ENCODE measurements at regions not wholly inside any gene's neighbourhood (a gene's known extent, or its start where the extent isn't known, plus 50 kb on each side); places are given as distances from the start of the nearest gene placed in this dataset.
"Not testable (repeated sequence)": the region's sequence is repeated elsewhere in the genome, so short reads cannot be mapped to it uniquely, and the experiment has no call there.

- Mint-ChIP-seq H3K4me1 (peaks cover 6% of the 10 kb centered on the region), H3K27me3 (ENCODE audit: low read depth) (peaks cover 18% of the 10 kb centered on the region), H3K9me3 (peaks cover 4% of the 10 kb centered on the region), H3K4me3 (no peak overlapping the region), H3K27ac (ENCODE audit: unreplicated experiment) (no peak overlapping the region), H3K36me3 (ENCODE audit: low read depth) (no peaks in the 10 kb centered on the region)
- peak; percentile 86 for TF ChIP-seq CTCF (conservative IDR thresholded peaks at IDR 0.05)
- peak; percentile 47 for DNase-seq (ENCODE audit: low read depth, low spot score)
Observed at GRCh38 chr4:52376132-52376704, 282.9 kb downstream of the USP46 start.

GRCh38 chr4:52377563-52377962 lies 281.5 kb downstream of the USP46 start:
- Mint-ChIP-seq H3K27me3 (ENCODE audit: low read depth) (peaks cover 18% of the 10 kb centered on the region), H3K36me3 (ENCODE audit: low read depth) (no peaks in the 10 kb centered on the region), H3K9me3 (peaks cover 9% of the 10 kb centered on the region), H3K4me1 (peaks cover 6% of the 10 kb centered on the region), H3K27ac (ENCODE audit: unreplicated experiment) (no peak overlapping the region), H3K4me3 (no peak overlapping the region)
- no peak for TF ChIP-seq CTCF (conservative IDR thresholded peaks at IDR 0.05)
- DNase-seq (ENCODE audit: low read depth, low spot score) = no peak

GRCh38 chr4:52407545-52407944 lies 251.6 kb downstream of the USP46 start:
- no peak overlapping the region for H3K4me3 Mint-ChIP-seq
- H3K27ac Mint-ChIP-seq (ENCODE audit: unreplicated experiment) = no peak overlapping the region
- H3K4me1 Mint-ChIP-seq = no peaks in the 10 kb centered on the region
- TF ChIP-seq CTCF (conservative IDR thresholded peaks at IDR 0.05) = no peak
- H3K9me3 Mint-ChIP-seq = peaks cover 11% of the 10 kb centered on the region
- no peaks in the 10 kb centered on the region for H3K36me3 Mint-ChIP-seq (ENCODE audit: low read depth)
- no peaks in the 10 kb centered on the region for H3K27me3 Mint-ChIP-seq (ENCODE audit: low read depth)
- no peak for DNase-seq (ENCODE audit: low read depth, low spot score)

- no peak overlapping the region for H3K4me3 Mint-ChIP-seq
- H3K4me1 Mint-ChIP-seq = no peaks in the 10 kb centered on the region
- H3K36me3 Mint-ChIP-seq (ENCODE audit: low read depth) = no peaks in the 10 kb centered on the region
- H3K9me3 Mint-ChIP-seq = peaks cover 14% of the 10 kb centered on the region
- no peak overlapping the region for H3K27ac Mint-ChIP-seq (ENCODE audit: unreplicated experiment)
- no peak for TF ChIP-seq CTCF (conservative IDR thresholded peaks at IDR 0.05)
- no peaks in the 10 kb centered on the region for H3K27me3 Mint-ChIP-seq (ENCODE audit: low read depth)
- no peak for DNase-seq (ENCODE audit: low read depth, low spot score)
Observed at GRCh38 chr4:52408032-52408431, 251.1 kb downstream of the USP46 start.

- H3K36me3 Mint-ChIP-seq (ENCODE audit: low read depth) = no peaks in the 10 kb centered on the region
- DNase-seq (ENCODE audit: low read depth, low spot score) = no peak
- TF ChIP-seq CTCF (conservative IDR thresholded peaks at IDR 0.05) = no peak
- H3K4me1 Mint-ChIP-seq = no peaks in the 10 kb centered on the region
- H3K4me3 Mint-ChIP-seq = no peak overlapping the region
- H3K27me3 Mint-ChIP-seq (ENCODE audit: low read depth) = no peaks in the 10 kb centered on the region
- H3K9me3 Mint-ChIP-seq = peaks cover 16% of the 10 kb centered on the region
- H3K27ac Mint-ChIP-seq (ENCODE audit: unreplicated experiment) = no peak overlapping the region
Observed at GRCh38 chr4:52408471-52408870, 250.6 kb downstream of the USP46 start.

- not testable (repeated sequence) for H3K4me3 Mint-ChIP-seq; H3K27me3 Mint-ChIP-seq (ENCODE audit: low read depth); H3K4me1 Mint-ChIP-seq; H3K27ac Mint-ChIP-seq (ENCODE audit: unreplicated experiment); H3K36me3 Mint-ChIP-seq (ENCODE audit: low read depth); DNase-seq (ENCODE audit: low read depth, low spot score)
- peaks cover 16% of the 10 kb centered on the region for H3K9me3 Mint-ChIP-seq
Observed at GRCh38 chr4:52409766-52410165, 249.3 kb downstream of the USP46 start.
